ENCODE measurements at regions not wholly inside any gene's neighbourhood (a gene's known extent, or its start where the extent isn't known, plus 50 kb on each side); places are given as distances from the start of the nearest gene placed in this dataset.

GRCh38 chr7:51457079-51457478 lies 140.5 kb upstream of the COBL start:
- Histone ChIP-seq H3K79me2 (ENCODE audit: control insufficient read depth in 1 of 2, insufficient read depth in 2 of 2, low read length in 2 of 2) (no peaks in the 10 kb centered on the region), H3K27me3 (replicated peaks in 1 of 4; ENCODE audit: control insufficient read depth in 3 of 4, extremely low read depth in 1 of 4, insufficient read depth in 3 of 4, low read length in 3 of 4) (peaks cover 0 to under 1% (median 0%) of the 10 kb centered on the region in 4 experiments; a peak in 1 of 7 replicates), H3K36me3 (ENCODE audit: control insufficient read depth in 2 of 4, insufficient read depth in 4 of 4, low read length in 3 of 4) (no peaks in the 10 kb centered on the region), H3K27ac (ENCODE audit: low read depth, low read length) (no peak overlapping the region), H2BK120ac (replicated peaks; ENCODE audit: low read depth, low read length) (no peak overlapping the region), H3K4me3 (ENCODE audit: extremely low read depth in 1 of 4, insufficient read depth in 2 of 4, low read depth in 3 of 4, low read length in 4 of 4) (no peak overlapping the region), H3K23ac (ENCODE audit: insufficient read length) (no peak overlapping the region), H2BK20ac (ENCODE audit: low read length) (0 out of 2 replicates have a peak overlapping the region, but pooled peaks have one; percentile 3), H3K4ac (replicated peaks; ENCODE audit: insufficient read length, low read depth, low read length) (no peak overlapping the region), H3K14ac (ENCODE audit: insufficient read length) (no peak overlapping the region), H4K8ac (ENCODE audit: extremely low read depth, insufficient read depth, low read length) (no peak overlapping the region), H3K18ac (ENCODE audit: extremely low read depth, low read length) (no peak overlapping the region), H2AFZ (ENCODE audit: low read length) (no peak overlapping the region), H3K9me3 (ENCODE audit: insufficient read depth in 2 of 2, low read depth in 1 of 2, low read length in 1 of 2) (no peaks in the 10 kb centered on the region), H3K79me1 (ENCODE audit: low read depth, low read length) (no peaks in the 10 kb centered on the region), H4K91ac (replicated peaks; ENCODE audit: insufficient read length, low read length) (no peak overlapping the region), H3K9ac (replicated peaks in 1 of 4; ENCODE audit: extremely low read depth in 1 of 4, low read depth in 3 of 4, low read length in 3 of 4) (no peak overlapping the region), H2BK12ac (ENCODE audit: low read depth, low read length) (no peak overlapping the region; the same call in 1 of the 2 replicates), H2AK5ac (ENCODE audit: low read depth, low read length) (no peak overlapping the region; the same call in 1 of the 2 replicates), H4K5ac (ENCODE audit: insufficient read length, low read depth, low read length) (no peak overlapping the region), H4K20me1 (replicated peaks in 1 of 2; ENCODE audit: control insufficient read depth in 1 of 2, insufficient read depth in 2 of 2, low read length in 2 of 2) (no peaks in the 10 kb centered on the region), H3K4me1 (replicated peaks in 1 of 4; ENCODE audit: control insufficient read depth in 3 of 4, insufficient read depth in 4 of 4, low read length in 3 of 4) (peaks cover 0 to 11% (median 4%) of the 10 kb centered on the region in 4 experiments; a peak in 5 of 7 replicates), H2BK15ac (ENCODE audit: low read length) (no peak overlapping the region), H3K4me2 (ENCODE audit: insufficient read depth in 1 of 2, low read depth in 2 of 2, low read length in 2 of 2) (no peak overlapping the region), H3K23me2 (ENCODE audit: low read depth, low read length) (no peaks in the 10 kb centered on the region), H2BK5ac (ENCODE audit: low read depth, low read length) (no peak overlapping the region), H3K56ac (replicated peaks; ENCODE audit: insufficient read length, low read depth, low read length) (peak overlapping the region; percentile 62)
- ChIA-PET CTCF (ENCODE audit: partially characterized antibody) (interaction anchor here (2.5 to 2.9 kb wide), 2 partner anchors 9 to 15 kb away, joined by 10 to 15 read pairs; no protein-coding TSS in a partner anchor), POLR2A (ENCODE audit: partially characterized antibody) (no interaction called here)
- DNase-seq (ENCODE audit: low read depth in 1 of 2, low spot score in 2 of 2) (no peak), FAIRE-seq (no peak)
- WGBS, 2 experiments (ENCODE audit: extremely low coverage in 1 of 2, insufficient coverage in 1 of 2, insufficient read length in 1 of 2, insufficient replicate concordance in 2 of 2, low coverage in 1 of 2, low lambda C conversion rate in 2 of 2, missing lambda C conversion rate in 1 of 2) = 81% methylated on average over 5 of the region's 5 CpGs; no CpG with 5 or more reads in 1 of the 2 experiments
- TF ChIP-seq POU5F1 (IDR thresholded peaks at IDR 0.05; ENCODE audit: low read depth, low read length) = no peak
- no peak for TF ChIP-seq KDM1A (IDR thresholded peaks at IDR 0.05; ENCODE audit: borderline replicate concordance, low read length)
- TF ChIP-seq MAX (IDR thresholded peaks at IDR 0.05) = no peak
- no peak for TF ChIP-seq SUZ12 (IDR thresholded peaks at IDR 0.05; ENCODE audit: low read length)
- no peak for TF ChIP-seq BCL11A (IDR thresholded peaks at IDR 0.05; ENCODE audit: low read depth in 2 of 2, low read length in 2 of 2)
- no peak for TF ChIP-seq GABPA (IDR thresholded peaks at IDR 0.05; ENCODE audit: borderline replicate concordance, insufficient read depth, low read length)
- no peak for TF ChIP-seq NRF1 (IDR thresholded peaks at IDR 0.05; ENCODE audit: low read depth, low read length)
- no peak for TF ChIP-seq NANOG (IDR thresholded peaks at IDR 0.05; ENCODE audit: insufficient read depth, low read depth, low read length, poor library complexity, severe bottlenecking)
- no peak for TF ChIP-seq CBX5 (IDR thresholded peaks at IDR 0.05; ENCODE audit: low read depth, low read length)
- TF ChIP-seq SIN3A (conservative IDR thresholded peaks at IDR 0.05 in 1 of 2, IDR thresholded peaks at IDR 0.05 in 1 of 2; ENCODE audit: low read depth in 1 of 2, low read length in 2 of 2) = no peak
- no peak for TF ChIP-seq HDAC2 (IDR thresholded peaks at IDR 0.05; ENCODE audit: borderline replicate concordance in 1 of 2, low read depth in 2 of 2, low read length in 2 of 2)
- no peak for TF ChIP-seq POLR2AphosphoS5 (IDR thresholded peaks at IDR 0.05; ENCODE audit: low read depth, low read length)

Data from H1 (cell line).